IPS-15b (cell line): ENCODE measurements at regions not wholly inside any gene's neighbourhood (a gene's known extent, or its start where the extent isn't known, plus 50 kb on each side); places are given as distances from the start of the nearest gene placed in this dataset.
"Not testable (repeated sequence)": the region's sequence is repeated elsewhere in the genome, so short reads cannot be mapped to it uniquely, and the experiment has no call there.

Experiments
- H3K27me3 ChIP-seq: one replicate; pipeline ENCODE4 v1.6.1; 2013; ENCODE audit warnings: low read length; ENCODE audit not compliant: control insufficient read depth, insufficient read depth
- H3K36me3 ChIP-seq: one replicate; pipeline ENCODE4 v1.6.1; 2013; ENCODE audit warnings: low read length; ENCODE audit not compliant: control insufficient read depth, insufficient read depth
- H3K4me1 ChIP-seq: one replicate; pipeline ENCODE4 v1.6.1; 2013; ENCODE audit warnings: mild to moderate bottlenecking, low read length; ENCODE audit not compliant: control insufficient read depth, insufficient read depth
- H3K4me3 ChIP-seq: one replicate; pipeline ENCODE4 v1.5.1; 2013; ENCODE audit warnings: low read depth, low read length
- H3K9ac ChIP-seq: one replicate; pipeline ENCODE4 v1.6.1; 2013; ENCODE audit warnings: low read depth, mild to moderate bottlenecking, low read length
- H3K9me3 ChIP-seq: one replicate; pipeline ENCODE4 v1.6.1; 2013; ENCODE audit warnings: mild to moderate bottlenecking, low read length; ENCODE audit not compliant: control insufficient read depth, insufficient read depth

GRCh38 chr16:29340779-29341438 lies 65.6 kb downstream of the NPIPB11 start:
- H3K9ac ChIP-seq, H3K27me3 ChIP-seq, H3K36me3 ChIP-seq, H3K4me1 ChIP-seq, H3K9me3 ChIP-seq, H3K4me3 ChIP-seq: not testable (repeated sequence)

- H3K4me1 ChIP-seq, H3K36me3 ChIP-seq, H3K9me3 ChIP-seq, H3K27me3 ChIP-seq, H3K4me3 ChIP-seq, H3K9ac ChIP-seq: not testable (repeated sequence)
Observed at GRCh38 chr16:29340235-29340634, 66.3 kb downstream of the NPIPB11 start.

DNA sequence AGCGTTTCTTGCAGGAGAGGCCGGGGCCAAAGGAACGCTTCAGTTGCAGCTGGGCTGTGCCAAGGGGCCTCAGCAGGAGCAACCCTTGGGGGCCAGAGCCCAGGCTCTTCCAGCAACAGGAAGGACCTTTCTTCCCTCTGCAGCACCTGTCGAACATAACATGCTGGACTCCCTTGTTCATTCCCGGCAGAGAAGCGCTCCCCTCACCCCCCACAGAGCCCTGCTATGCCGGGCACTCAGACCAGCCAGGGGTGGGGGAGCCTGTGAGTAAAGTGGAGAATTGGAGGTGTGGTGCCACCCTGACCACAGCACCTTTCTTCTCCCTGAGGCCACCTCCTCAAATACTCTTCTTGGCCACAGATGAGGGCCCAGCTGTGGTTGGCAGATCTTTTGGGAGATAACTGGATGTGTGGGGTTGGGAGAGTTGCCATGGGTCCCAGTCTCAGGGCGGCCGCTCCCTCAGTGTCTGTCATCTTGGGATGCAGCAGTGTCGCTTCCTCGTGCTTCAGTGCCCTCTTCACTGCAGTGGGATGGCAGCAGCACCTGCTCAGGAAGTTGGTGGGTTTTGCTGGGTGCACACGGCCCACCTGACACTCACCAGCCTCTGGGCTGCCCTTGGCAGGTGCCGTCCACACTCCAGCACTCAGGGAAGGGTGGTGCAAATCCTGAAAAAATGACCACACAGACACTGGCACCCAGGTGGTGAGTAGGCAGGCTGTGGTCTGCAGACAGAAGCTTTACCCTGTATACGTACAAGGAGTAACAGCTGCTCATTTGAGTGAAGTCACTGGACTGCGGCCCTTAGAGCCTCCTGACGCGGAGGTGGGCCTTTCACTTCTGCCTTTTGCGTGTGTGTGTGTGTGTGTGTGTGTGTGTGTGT lies 67.5 kb downstream of the NPIPB11 start:
- not testable (repeated sequence) for H3K4me1 ChIP-seq, H3K9ac ChIP-seq, H3K4me3 ChIP-seq, H3K27me3 ChIP-seq, H3K9me3 ChIP-seq, H3K36me3 ChIP-seq

DNA sequence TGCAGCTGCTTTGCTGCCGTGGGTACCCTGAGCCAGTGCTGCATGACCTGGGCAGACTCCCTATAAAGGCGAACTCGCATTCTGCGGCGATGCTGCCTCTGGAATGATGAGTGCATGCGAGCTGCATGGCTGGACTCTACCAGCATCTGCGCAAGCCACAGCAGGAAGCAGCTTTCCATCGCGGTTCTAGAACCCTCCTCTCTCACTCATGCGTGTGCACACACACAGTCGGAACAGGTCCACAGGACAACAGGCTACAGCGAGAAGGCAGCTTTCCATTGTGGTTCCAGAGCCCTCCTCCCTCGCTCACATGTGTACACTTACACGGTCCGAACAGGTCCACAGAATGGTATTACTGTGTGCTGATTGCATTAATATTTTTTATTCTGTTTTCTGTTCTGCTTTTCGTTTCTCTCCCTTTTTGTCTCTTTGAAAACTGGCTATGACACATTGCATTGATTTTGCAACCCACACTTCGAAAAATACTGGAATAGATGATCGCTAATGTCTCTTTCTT lies 69.1 kb downstream of the NPIPB11 start:
- H3K27me3 ChIP-seq, H3K4me1 ChIP-seq, H3K9ac ChIP-seq, H3K4me3 ChIP-seq, H3K36me3 ChIP-seq, H3K9me3 ChIP-seq: not testable (repeated sequence)

- not testable (repeated sequence) for H3K4me3 ChIP-seq, H3K9me3 ChIP-seq, H3K36me3 ChIP-seq, H3K27me3 ChIP-seq, H3K9ac ChIP-seq, H3K4me1 ChIP-seq
Observed at GRCh38 chr16:29335549-29335846, 71.0 kb downstream of the NPIPB11 start.

DNA sequence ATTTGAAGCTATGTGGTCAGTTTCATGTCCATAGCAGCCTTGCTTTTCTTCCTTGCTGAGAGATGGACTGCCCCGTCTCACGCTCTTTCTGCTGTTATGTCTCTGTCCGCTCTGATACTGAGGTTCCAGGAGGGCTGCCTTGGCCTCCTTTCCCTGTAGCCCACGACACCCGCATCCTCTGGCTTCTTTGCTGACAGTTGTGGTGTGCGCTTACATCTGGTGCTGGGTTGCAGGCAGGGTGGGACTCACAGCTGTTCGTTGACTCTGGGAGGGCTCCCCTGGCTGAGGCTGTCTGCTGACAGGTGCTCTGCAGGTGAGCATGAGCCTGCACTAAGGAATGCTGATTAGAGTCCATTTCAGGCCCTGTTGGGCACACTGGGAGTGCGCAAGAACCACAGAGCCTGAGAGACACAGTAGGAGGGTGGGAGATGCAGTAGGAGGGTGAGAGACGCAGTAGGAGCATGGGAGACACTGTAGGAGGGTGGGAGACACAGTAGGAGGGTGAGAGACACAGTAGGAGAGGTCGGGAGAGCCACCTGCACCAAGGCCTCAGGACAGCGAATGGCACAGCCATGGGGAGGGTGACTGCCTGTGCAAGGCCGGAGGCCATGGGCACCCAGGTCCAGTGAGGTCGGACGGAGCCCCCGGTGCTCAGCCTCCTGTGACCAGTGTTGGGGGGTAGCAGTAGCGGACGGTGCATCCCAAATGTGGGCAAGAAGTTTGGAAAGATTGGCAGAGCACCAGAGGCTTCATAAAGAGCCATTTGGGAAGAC lies 71.5 kb downstream of the NPIPB11 start:
- H3K4me1 ChIP-seq, H3K9me3 ChIP-seq, H3K36me3 ChIP-seq, H3K9ac ChIP-seq, H3K27me3 ChIP-seq, H3K4me3 ChIP-seq: not testable (repeated sequence)

DNA sequence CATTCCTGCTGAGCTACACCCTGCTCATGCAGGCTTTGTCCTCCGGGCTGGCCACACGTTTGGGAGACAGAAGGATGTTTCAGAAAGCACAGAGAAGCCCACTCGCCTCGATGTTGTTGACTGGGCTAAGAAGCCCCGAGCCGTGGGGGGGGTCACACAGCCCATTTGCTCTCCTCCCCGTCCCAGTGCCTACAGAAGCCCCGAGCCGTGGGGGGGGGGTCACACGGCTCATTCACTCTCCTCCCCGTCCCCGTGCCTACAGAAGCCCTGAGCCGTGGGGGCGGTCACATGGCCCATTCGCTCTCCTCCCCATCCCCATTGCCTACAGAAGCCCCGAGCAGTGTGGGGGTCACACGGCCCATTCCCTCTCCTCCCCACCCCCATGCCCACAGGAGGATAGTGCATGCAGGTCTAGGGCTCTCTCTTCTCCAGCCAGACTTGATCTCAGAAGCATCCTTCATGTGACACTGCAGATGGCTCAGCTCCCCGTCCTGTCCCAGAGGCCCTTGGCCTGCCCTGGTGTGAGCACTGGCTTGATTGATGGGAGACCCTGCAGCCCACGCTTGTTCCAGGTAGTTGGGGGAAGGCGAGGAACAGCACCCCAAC lies 72.9 kb downstream of the NPIPB11 start:
- H3K4me1 ChIP-seq, H3K27me3 ChIP-seq: not testable (repeated sequence)

DNA sequence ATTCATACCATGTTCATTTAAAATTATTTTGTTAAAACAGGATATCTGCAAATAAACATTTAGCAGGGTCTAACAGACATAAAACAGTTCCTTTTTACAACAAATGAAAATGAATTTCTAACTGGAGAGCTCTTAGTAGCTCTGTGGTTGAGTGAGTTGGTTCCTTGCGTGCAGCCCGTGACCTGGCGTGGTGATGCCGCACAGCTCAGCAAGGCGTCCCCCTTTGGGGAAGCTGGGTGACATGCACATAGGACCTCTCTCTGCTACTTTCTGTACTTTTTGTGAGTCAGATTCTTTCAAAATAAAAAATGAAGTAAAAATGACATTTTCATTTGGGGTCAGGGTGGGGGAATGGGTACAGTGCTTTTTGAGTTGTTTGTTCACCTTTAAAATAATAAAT lies 75.9 kb downstream of the NPIPB11 start:
- H3K4me1 ChIP-seq, H3K27me3 ChIP-seq, H3K4me3 ChIP-seq, H3K9ac ChIP-seq, H3K9me3 ChIP-seq, H3K36me3 ChIP-seq: not testable (repeated sequence)

More for the DNA sequence above, 72.9 kb downstream of the NPIPB11 start:
- not testable (repeated sequence) for H3K9ac ChIP-seq, H3K9me3 ChIP-seq, H3K36me3 ChIP-seq, H3K4me3 ChIP-seq

DNA sequence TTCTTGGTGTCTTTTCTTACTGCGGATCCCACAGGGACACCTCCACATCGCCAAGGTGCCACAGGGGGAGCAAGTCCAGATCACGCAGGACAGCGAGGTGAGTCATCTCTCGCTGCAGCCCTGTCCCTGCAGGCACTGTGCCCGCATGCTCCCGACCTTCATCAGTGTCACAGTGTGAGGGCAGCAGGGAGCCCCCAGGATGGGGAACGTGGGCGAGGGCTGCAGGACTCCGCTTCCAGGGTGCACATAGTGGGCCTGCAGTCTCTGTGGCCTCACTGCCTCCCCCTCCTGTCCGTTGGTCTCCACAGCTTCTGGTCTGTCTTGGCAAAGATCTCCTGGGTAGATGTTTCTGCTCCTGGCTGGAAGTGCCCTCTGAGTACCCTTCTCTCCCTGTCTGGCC lies 78.0 kb downstream of the NPIPB11 start:
- not testable (repeated sequence) for H3K9ac ChIP-seq, H3K4me1 ChIP-seq, H3K27me3 ChIP-seq, H3K9me3 ChIP-seq, H3K4me3 ChIP-seq, H3K36me3 ChIP-seq

DNA sequence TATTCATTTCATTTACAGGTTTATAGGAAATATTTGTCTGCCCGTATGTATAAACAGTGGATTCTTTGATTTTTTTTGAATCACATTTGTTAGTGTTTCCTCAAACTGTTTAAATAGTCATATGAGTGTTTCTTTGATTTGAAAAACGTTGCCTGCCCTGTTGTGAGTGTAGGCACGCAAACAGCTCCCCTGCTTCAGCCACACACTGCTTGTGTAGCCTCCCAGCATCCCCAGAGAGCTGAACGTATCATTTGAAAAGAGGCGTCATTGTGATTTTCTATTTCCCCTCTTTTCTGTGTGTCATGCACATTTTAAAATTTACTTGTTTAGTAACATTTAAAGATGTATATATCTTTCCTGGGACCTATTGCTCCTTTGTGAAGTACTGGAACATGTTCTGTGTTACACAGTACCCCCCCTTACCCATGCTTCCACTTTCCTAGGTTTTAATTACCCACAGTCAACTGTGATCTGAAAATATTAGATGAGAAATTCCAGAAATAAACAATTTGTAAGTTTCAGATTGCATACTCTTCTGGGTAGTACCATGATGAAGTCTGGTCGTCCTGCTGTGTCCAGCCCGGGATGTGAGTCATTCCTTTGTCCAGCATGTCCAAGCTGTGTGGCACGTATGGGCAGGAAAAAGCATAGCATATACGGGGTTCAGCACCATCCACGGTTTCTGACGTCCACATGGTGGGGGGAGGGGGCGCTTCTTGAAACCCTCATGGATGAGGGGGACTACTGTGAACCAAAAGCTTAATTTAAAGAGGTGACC lies 78.7 kb downstream of the NPIPB11 start:
- H3K9ac ChIP-seq, H3K9me3 ChIP-seq, H3K36me3 ChIP-seq, H3K4me3 ChIP-seq, H3K27me3 ChIP-seq, H3K4me1 ChIP-seq: not testable (repeated sequence)
